Testis (tissue), 2 donors: ENCODE measurements at regions not wholly inside any gene's neighbourhood (a gene's known extent, or its start where the extent isn't known, plus 50 kb on each side); places are given as distances from the start of the nearest gene placed in this dataset.

ENCODE experiments used
- CTCF ChIP-seq, 3 experiments: fragments of 450-650 bp in 2 of 3; fragments of 200-600 bp in 1 of 3; sonication (generic) in 1 of 3; IDR thresholded peaks; one replicate each; pipeline ENCODE4 v1.5.1; 2016 to 2019; ENCODE audit warnings: antibody characterized with exemption in 3 of 3, mild to moderate bottlenecking in 2 of 3, moderate library complexity in 1 of 3
- POLR2A ChIP-seq: fragments of 450-650 bp; IDR thresholded peaks from one replicate; pipeline ENCODE4 v1.6.1; 2017; ENCODE audit warnings: antibody characterized with exemption, mild to moderate bottlenecking, moderate library complexity

DNA sequence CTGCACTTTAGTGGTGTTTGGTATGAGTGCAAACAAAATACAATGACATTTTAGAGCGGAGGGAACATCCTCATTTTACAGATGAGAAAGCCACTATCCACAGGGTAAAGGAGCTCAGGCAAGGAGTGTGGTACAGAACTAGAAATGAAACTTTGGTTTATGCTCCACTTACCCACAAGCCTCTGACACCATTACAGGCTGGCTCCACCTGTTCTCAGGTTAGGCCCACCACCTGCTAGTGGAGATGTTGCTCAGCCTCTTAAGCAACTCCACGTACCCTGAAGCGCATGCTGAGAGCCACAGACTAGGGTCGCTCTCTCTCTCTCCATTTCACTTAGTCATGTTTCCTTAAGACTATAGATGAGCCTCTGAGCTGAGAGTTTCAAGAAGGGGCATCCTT lies 130.0 kb downstream of the MBD2 start:
- TF ChIP-seq CTCF (IDR thresholded peaks at IDR 0.05) (no peak), POLR2A (no peak)
